GM12874 (cell line): ENCODE measurements at regions not wholly inside any gene's neighbourhood (a gene's known extent, or its start where the extent isn't known, plus 50 kb on each side); places are given as distances from the start of the nearest gene placed in this dataset.

ENCODE experiments used
- TF ChIP-seq, protein P1 (sequence below): IDR thresholded peaks from 2 replicates; pipeline ENCODE4 v1.5.1; 2011; ENCODE audit warnings: low read depth, mild to moderate bottlenecking, control low read depth, low read length, moderate library complexity; ENCODE audit not compliant: insufficient read depth

DNA sequence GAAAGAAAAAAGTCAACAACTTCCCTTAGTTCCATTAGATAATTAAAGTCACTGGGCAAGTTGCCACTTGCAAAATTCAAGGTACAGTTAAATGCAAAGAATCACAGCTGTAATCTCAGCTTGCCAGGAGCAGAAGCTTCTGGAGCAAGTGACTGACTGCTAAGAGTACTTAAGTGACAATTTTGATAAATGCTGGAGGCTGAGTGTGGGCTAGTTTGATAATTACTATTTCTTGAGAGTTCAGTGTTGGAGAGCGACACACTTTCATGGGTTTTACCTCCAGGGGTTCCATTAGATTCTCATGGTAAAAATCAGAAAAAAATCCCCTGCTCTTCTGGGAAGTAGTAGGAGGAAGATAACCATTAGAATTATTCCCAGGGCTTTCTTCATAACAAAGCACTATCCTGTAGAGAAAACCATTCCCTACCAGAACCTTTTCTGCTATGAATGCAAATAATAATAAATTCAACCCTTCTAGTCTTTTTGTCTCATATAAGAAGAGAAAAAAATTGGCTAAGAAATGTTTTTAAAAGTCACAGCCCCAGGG, 486.3 kb downstream of the POM121L12 start:
- TF ChIP-seq, protein P1, sequence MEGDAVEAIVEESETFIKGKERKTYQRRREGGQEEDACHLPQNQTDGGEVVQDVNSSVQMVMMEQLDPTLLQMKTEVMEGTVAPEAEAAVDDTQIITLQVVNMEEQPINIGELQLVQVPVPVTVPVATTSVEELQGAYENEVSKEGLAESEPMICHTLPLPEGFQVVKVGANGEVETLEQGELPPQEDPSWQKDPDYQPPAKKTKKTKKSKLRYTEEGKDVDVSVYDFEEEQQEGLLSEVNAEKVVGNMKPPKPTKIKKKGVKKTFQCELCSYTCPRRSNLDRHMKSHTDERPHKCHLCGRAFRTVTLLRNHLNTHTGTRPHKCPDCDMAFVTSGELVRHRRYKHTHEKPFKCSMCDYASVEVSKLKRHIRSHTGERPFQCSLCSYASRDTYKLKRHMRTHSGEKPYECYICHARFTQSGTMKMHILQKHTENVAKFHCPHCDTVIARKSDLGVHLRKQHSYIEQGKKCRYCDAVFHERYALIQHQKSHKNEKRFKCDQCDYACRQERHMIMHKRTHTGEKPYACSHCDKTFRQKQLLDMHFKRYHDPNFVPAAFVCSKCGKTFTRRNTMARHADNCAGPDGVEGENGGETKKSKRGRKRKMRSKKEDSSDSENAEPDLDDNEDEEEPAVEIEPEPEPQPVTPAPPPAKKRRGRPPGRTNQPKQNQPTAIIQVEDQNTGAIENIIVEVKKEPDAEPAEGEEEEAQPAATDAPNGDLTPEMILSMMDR, result no peak

GRCh38 chr7:53539558-53539957, 504.1 kb downstream of the POM121L12 start:
- TF ChIP-seq, protein P1, result no peak

DNA sequence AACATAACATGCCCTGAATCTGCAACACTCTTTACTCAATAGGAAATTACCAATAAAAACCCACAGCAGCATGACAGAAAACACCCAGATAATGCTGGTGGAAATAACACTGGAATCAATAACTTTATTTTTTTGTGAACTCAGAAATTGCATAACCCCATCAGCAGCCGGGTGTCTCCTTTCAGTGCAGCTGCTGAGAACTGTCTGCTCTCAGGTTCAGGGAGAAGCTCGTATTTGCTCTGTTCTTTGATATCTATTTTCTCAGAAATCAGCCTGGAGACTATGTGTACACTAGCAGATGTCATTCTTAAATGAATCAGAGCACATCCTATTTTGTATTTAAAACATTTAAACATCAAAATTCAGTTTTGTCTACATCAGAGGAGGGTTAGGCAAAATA, 506.0 kb downstream of the POM121L12 start:
- TF ChIP-seq, protein P1, result no peak

DNA sequence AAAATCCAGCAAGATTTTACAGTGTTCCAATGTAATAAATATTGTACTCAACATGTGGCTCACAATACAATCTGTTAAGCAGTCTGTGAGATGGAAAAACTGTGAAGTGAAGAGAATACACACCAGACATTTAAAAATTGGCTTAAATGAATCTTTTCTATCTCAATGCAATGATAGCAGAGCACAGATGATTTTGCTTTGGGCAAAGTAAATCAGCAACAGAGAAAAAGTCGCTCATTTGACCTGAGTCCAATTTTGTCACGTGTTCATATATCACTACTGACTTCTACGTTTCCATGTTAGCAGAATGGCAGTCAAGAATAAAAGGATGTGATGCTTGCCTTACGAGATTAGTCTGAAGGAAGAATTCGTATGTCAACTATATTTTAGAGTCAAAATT, 506.7 kb downstream of the POM121L12 start:
- TF ChIP-seq, protein P1, result no peak
